Stimulated activated CD8-positive, alpha-beta memory T cell treated with anti-CD3 and anti-CD28 coated beads, Interleukin-12 subunit alpha, Interleukin-12 subunit beta, amount 100 ng/mL, for 24 hours (primary cell): ENCODE measurements at regions not wholly inside any gene's neighbourhood (a gene's known extent, or its start where the extent isn't known, plus 50 kb on each side); places are given as distances from the start of the nearest gene placed in this dataset.

ENCODE experiments used
- DNase-seq: peaks from one replicate; pipeline ENCODE4 v3.0.0-alpha.2; 2020; ENCODE audit errors: extremely low read depth

- no peak for DNase-seq
Observed at GRCh38 chr10:31268444-31269303, 50.3 kb upstream of the ZEB1 start.
